ENCODE measurements at regions not wholly inside any gene's neighbourhood (a gene's known extent, or its start where the extent isn't known, plus 50 kb on each side); places are given as distances from the start of the nearest gene placed in this dataset.

DNA sequence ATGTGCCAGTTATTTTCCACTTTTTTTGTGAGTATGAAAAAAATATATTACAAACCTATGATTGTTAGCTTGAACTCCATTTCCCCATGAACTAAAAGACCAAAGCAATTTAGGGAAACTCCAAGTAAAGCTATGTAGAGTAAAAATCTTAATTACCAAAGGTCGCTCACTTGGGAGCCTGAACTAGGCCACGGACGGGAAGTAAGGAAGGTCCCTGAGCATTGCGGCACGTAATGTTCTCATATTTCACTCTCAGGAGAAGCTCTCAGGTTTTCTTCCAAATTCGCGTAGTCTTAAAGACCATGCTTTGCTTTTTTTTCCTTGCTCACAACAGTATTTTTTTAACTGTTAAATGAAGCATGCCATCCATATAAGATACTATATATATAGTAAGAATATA, 215.3 kb upstream of the RARB start:
- TF ChIP-seq, protein P1, sequence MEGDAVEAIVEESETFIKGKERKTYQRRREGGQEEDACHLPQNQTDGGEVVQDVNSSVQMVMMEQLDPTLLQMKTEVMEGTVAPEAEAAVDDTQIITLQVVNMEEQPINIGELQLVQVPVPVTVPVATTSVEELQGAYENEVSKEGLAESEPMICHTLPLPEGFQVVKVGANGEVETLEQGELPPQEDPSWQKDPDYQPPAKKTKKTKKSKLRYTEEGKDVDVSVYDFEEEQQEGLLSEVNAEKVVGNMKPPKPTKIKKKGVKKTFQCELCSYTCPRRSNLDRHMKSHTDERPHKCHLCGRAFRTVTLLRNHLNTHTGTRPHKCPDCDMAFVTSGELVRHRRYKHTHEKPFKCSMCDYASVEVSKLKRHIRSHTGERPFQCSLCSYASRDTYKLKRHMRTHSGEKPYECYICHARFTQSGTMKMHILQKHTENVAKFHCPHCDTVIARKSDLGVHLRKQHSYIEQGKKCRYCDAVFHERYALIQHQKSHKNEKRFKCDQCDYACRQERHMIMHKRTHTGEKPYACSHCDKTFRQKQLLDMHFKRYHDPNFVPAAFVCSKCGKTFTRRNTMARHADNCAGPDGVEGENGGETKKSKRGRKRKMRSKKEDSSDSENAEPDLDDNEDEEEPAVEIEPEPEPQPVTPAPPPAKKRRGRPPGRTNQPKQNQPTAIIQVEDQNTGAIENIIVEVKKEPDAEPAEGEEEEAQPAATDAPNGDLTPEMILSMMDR (IDR thresholded peaks at IDR 0.05) = no peak
- no peak for TF ChIP-seq POLR2A (IDR thresholded peaks at IDR 0.05)
- TF ChIP-seq POLR2AphosphoS5 (IDR thresholded peaks at IDR 0.05) = no peak
- no peak for TF ChIP-seq EP300 (IDR thresholded peaks at IDR 0.05)

Data from suprapubic skin (tissue), 4 donors.